ENCODE measurements at regions not wholly inside any gene's neighbourhood (a gene's known extent, or its start where the extent isn't known, plus 50 kb on each side); places are given as distances from the start of the nearest gene placed in this dataset.

DNA sequence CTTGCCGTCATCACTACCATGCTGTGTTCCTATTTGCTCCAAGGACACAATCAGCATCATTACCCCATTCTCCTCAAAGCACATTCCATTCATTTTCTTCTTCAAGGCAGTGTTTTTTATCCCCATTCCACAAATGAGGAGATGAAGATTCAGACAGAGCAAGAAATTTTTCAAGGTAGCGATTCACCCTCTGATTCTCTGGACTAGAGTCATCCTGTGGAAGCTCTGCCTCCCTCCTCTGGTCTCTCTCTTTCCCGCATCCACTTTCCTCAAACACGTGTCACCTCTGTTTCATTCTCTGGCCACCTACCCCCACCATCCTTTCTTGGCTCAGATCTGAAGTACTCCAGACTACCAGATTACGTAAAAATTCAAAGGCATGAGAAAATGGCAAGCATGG is 297.9 kb downstream of the SOX11 start:
- DNase-seq (ENCODE audit: low read depth) = no peak

DNA sequence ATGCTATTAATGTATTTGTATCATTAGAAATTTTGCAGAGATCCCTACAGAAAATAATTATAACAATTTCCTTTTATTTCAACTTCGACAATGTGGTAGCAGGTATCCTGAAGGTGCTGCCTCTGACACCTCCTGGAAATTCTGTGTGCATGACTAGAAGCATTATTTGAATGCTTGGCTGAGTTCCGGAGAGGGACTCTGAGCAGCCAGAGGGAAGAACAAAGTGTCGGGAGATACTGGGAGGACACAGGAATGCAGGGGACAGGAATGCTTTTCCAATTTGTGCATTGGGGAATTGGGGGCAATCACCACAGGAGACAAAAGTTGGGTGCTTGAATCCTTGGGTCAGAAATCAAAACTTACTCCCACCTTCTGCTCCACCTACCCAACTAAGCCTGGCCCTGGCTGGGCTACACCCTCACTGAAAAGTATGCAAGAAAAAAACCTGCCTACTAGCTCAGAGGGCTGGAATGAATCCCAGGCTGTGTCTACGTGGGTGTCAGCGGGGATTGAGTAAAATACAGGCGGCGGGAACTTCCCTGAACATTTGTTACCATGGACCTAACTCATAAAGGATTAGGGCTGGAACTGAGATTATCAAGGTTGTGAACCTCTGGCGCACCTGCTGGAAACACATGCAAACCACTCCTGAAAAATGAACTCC is 299.3 kb downstream of the SOX11 start:
- DNase-seq (ENCODE audit: low read depth) = no peak

DNA sequence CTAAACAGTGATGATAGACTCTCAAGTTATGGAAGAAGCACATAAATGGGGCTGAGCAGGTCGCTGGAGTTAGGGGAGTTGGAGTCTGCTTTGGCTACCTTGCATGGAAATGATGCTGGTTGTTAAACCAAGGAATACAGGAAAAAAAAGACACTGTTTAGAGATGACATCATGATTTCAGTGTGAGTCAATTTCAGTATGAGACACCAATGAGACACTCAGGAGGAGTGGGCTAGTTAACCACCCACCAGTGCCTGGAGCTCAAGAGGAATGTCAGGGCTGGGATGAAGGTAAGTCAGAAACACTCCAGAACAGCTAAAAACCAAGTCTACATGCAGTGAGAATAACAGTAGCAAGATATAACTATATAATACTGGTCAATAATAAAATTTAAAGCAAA is 303.6 kb downstream of the SOX11 start:
- no peak for DNase-seq (ENCODE audit: low read depth)

DNA sequence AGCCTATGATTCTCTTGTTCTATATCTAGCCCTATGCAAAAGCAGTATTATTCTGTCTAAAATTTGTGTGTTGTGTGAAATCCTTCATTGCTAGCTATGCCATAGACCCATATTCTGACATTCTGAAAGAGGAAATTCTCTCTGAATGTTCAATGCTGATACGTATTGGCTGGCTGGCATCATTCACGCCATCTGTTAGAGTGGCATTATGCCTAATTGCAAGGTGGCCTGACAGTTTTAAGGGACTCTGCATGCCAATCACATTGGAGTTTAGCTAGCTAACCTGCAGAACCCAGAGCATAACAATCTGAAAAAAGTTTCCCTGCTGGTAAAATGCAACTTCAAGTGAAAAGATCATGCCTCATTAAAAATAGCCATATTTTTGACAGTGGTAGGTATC is 316.0 kb downstream of the SOX11 start:
- no peak for DNase-seq (ENCODE audit: low read depth)

DNA sequence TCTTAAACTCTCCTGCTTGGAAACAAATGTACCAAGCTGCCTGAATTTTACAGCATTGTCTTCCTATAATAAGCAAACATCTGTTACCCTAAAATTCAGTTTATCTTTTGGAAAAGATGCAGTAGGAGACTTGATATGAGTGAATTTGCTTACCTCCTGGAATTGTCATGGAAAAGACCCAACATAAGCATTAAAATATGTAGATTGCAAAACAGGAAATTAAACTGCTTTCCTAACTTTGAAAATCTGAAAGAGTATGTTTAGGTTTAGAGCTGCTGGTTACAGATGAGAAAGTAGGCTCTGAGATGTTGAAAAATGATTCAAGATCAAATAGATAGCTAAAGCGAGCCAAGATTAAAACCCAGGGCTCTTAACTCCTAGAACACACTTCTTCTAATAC is 316.5 kb downstream of the SOX11 start:
- DNase-seq (ENCODE audit: low read depth) = no peak

DNA sequence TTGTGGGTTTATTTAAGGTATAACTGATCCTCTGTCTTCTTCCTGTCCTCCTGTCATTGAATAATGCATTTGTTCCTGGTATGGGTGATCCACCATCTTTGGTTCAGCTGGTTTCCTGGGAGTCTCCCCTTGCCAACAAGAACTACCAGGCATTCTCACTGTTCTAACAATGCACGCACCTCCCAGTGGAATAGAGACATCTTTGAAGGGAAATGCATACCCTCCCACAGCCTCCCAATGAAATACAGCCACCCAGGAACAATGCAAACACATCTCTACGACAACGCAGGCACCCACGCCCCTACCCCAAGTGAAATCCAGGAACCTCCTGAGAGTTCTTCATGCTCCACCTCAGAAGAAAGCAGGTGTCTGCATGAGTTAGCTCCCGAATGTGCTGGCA is 318.0 kb downstream of the SOX11 start:
- no peak for DNase-seq (ENCODE audit: low read depth)

DNA sequence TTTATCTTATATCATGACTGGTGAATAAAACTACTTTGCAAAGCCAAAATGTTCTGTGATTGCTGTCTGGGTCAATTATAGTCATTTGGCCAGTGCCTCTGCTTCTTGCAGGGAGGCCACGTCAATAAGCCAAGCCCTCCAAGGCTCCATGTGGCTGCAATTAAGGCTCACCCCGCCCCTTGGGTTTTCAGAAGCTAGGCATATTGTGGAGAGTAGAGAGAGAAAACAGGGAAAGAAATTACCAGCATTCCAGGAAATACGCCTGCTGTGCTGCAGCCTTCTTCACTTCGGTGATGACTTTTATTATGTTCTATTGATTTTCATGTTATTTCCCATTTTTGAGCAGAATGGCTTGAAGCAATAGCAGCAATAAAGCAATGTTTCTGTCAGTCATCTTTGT is 319.7 kb downstream of the SOX11 start:
- no peak for DNase-seq (ENCODE audit: low read depth)

DNA sequence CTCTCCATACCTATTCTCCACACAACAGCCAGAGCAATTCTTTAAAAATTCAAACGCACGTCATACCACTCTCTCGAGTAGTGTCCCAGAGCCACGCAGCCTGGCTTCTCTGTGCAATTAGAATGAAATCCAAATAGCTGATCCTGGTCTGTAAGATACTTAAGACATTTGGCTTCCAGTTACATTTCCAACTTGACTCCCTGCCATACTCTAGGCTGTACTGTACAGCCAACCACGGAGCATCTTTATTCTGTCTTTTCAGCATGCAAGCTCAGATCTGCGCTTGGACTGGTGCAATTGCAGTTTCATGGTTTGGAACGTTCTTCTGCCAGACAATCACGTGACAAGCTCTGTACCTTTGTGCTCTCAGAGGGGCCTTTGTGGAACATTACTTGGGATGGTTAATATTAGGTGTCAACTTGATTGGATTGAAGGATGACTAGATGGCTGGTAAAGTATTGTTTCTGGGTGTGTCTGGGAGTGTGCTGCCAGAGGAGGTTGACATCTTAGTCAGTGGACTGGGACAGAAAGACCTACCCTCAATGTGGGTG is 325.6 kb downstream of the SOX11 start:
- DNase-seq (ENCODE audit: low read depth) = no peak

DNA sequence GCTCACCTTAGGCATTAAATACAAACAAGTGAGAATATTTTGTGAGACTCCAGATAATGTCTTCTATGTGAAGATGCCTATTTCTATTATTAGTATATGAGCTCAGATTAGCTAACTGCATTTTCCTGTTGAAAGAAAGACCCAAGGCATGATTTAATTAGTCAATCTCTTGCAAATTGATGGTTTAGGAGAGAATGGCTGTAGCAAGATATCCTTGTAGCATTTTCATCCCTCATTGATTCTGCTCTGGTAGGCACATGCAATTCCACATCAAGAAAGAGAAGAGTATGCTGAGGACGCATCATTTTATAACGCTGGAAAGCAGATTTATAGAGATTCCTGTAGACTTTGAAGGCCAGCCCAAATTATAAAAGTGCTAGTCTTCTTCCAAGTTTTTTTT is 332.0 kb downstream of the SOX11 start:
- no peak for DNase-seq (ENCODE audit: low read depth)

DNA sequence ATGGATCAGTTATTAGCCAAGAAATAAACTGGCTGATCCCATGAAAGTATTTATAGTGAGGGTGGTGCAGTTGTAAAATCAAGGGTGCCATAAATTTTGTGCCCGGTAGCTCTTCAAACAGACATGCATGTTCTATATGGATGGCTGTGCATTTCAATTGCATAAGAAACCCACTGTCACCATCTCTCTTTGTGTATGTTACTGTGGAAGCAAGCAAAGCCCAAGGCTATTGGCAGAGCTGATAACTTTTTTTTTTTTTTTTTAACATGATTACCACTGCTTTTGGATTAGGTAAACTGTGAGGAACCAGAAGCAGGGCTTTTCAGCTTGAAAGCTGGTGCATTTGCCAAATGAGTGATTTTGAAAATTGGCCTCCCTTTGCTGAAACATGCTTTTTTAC is 332.6 kb downstream of the SOX11 start:
- DNase-seq (ENCODE audit: low read depth) = no peak

DNA sequence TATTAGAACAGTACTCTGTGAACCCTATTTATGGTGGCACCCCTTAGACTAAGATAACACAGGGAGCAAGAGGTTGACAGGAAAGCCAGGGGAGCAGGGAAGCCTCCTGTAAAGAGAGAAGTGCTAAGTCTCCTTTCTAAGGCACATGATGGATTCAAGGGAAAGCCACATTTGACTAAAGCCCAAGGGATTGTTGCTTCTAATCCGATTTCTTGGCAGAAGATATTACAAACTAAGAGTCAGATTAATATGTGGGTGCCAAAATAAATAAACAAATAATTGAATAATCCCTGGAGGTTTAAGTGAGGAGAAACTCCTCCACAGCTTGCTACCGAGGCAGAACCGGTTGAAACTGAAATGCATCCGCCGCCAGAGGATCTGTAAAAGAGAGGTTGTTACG is 333.2 kb downstream of the SOX11 start:
- no peak for DNase-seq (ENCODE audit: low read depth)

DNA sequence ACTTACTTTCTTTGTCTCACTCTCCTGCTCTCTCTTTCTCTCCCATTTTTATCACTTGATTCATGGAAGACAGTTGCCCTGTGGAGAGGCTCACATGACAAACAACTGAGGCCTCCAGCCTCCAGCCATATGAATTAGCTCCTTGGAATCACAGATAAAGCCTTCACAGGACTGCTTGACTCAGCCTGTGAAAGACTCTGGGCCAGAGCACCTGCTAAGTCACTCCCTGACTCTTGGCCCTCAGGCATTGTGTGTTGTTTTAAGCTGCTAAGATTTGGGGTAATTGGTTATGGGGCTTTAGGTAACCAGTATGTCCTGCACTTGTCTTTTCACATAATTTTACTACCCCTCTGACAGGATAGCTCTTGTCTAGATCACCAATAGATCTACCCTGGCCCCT is 334.9 kb downstream of the SOX11 start:
- no peak for DNase-seq (ENCODE audit: low read depth)

DNA sequence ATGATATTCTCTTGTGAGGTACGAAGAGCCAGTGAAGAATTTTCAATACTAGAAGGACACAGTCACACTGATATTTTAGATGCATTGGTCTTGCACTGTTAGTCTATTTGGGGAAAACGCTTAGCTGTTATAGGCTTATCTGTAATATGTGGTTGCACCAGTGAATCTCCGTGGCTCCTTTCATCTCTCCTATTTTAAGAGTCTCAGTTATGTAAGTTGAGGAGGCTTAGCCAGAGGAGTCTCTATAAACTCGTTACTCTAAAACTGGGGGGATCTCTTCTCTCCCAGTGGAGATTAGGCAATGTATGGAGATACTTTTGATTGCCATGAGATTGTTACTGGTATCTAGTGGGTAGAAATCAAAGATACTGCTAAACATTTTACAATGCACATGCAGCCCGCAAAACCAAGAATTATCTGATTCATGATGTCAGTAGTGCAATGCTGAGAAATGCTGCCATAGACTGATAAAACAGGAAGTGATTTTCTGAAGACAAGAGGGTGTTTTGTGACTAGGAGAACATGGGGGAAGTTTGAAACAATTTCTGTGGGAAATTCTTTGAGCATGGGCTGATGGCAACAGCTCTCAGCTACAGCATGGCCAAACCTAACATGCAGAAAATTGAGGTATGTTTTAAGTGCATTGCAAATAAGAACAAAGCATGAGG is 339.1 kb downstream of the SOX11 start:
- no peak for DNase-seq (ENCODE audit: low read depth)

DNA sequence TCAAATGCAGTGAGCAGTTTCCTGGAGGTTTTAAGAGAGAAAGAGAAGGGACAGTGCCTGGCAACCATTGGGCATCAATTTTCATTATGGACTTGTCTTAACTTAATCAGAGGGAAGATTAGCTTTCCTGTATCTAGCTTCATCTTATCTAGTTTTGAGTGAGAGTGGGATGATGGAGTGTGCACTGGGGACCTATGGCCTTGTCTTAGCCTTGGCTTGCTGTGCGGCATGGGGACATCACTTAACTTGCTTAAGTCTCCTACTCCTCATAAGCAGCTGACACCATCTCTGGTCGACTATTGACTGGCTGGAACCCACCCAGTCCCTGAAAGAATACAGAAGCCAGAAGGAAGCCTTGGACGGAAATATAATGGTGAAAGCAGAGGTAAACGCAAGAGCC is 344.0 kb downstream of the SOX11 start:
- DNase-seq (ENCODE audit: low read depth) = no peak

DNA sequence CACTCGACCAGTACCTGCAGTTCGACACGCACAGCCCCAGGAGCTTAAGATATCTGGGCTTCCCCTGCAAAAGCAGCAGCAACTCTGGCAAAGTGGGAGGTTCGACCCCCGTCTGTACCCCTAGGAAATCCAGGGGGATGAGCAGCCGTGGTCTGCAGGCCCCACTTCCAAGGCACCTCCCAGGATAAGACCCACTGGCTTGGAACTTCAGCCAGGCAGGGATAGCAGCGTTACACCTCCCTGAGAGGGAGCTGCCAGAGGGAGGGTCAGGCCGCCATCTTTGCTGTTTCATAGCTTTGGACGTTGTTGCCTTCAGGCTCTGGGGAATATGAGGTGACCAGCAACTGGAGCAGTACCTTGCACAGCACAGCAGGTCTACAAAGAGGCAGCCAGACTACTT is 351.1 kb downstream of the SOX11 start:
- no peak for DNase-seq (ENCODE audit: low read depth)

DNA sequence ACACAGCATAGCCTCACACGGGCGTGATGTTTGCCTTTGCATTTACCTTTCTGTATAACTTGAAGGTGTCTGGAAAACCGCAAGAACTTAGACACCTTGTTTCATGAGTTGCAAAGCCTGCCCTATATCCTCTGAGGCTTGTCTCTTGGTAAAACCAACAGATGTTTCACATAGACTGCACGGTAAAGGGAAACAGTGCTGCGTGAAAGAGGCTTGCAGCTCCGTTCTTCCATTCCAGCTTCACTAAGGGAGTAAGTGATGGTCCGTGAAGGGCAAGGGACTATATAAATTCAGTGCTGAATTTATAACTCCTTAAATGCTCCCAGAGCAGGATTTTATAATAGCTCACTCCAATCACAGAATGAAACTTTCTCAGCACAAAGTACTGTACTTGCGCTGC is 360.5 kb downstream of the SOX11 start:
- no peak for DNase-seq (ENCODE audit: low read depth)

DNA sequence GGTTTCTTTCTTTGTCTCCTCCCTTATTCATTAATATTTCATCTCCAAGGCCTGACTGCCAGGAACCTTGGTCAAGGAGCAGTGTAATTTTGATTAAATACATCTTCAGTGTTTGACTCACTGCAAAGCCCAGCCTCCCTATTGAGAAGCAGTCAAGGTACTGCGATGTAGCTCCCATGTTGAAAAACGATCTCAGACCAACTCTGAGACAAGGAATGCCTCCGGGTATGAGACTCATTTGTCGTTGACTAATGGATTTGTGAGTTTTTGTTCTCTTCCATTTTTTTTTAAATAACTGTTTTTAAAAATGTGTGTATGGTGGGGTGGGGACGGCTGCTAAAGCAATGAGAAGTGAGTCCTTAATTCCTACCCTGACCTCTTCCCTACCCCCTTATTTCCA is 361.6 kb downstream of the SOX11 start:
- no peak for DNase-seq (ENCODE audit: low read depth)

DNA sequence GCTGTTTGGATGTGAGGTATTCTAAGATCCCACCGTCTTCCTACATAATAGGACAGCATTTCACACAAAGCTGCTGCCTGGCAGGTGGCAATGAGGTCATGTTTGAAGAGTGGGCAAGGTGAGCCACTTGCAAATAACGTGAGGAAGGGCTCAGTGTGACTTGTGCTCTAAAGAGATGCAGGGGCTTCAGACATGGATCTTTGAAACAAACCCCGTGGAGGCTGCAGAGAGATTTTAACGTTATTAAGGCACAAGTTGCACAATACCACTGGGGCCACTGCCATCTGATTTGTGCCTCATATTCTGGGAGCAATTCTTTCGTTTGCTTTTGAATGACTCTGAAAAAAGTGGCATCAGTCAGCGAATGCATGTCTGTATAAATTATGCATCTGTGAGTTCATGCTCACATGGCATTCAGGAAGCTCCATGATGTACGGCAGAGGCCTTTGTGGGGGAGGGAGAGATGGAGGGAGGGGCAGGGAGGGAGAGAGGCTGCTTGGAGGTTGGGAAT is 362.0 kb downstream of the SOX11 start:
- DNase-seq (ENCODE audit: low read depth) = no peak

DNA sequence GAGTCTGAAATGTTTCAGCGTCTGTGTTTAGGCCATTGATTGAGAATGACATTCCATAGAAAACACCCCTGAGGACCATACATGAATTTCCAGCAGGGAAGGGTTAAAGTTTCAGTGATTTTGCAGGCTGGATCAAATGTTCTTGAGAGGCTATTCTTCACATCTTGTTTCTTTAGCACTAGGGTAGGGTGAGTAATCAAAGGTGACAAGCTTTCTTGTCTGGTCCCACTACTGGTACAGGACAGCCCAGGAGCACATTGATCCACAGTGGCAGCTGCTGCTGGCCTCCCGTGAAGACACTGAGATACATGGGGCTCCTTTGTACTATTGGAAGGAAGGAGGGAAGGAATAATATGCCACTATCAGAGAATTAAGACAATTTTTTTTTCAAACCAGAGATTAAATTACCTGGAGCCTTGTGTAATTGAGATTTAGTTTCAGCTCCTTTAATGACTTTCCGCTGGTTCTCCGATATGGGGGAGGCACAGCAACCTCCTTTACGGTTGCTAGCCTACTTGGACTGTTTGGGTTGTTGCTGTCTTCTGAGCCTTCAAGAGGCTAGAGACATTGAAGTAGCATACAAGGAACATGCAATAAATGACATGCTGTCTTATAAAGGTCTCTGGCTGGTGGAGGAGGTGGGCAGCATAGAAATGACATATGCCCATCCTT is 368.9 kb downstream of the SOX11 start:
- no peak for DNase-seq (ENCODE audit: low read depth)

DNA sequence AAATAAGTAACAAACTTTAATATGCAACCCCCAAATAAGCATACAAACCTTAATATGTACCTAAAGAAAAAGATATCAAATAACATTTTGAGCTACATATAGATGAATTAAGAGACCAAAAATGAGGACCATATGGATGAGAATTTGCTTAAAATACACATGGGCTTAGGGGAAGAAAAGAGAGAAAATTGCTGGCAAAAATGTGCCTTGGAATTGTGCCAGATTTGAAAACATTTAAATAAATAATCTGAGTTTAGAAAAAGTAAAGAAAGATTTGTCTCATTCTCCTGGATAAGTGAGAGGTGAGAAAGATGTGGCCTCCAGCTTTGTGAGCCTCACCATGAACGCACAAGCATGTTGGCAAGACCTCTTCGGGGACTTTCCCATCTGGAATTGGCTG is 372.6 kb downstream of the SOX11 start:
- DNase-seq (ENCODE audit: low read depth) = no peak

DNA sequence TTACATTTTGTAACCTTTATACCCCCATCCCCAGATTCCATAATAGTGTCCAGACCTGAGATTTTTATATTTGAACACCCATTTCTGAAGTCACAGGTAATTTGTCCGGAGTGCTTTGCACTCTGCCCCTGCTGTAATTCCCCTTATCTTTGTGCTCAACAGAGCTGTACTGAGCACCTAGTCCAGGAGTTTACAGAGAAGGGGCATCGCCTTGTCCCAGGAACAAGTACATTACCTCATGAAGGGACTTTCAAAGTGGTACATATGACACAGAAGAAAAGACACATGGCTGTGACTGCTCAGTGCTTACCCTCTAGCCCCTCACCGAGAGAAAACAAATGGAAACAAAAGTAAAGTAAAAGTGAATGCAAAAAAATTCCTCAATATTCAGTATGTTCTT is 373.5 kb downstream of the SOX11 start:
- DNase-seq (ENCODE audit: low read depth) = no peak

DNA sequence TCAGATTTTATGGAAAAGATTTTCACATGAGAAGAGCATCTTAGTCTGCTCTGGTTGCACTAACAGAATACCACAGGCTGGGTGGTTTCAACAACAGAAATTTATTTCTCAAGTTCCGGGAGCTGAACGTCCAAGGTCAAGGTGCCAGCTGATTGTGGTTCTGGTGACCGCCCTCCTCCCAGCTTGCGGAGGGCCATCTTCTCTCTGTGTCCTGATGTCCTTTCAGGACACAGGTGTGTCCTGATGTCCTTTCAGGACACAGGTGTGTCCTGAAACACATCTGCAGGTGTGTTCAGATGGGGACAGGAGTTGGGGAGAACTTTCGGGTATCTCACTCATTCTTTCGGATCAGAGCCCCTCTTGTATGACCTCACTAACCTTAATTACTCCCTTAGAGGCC is 374.9 kb downstream of the SOX11 start:
- DNase-seq (ENCODE audit: low read depth) = no peak

DNA sequence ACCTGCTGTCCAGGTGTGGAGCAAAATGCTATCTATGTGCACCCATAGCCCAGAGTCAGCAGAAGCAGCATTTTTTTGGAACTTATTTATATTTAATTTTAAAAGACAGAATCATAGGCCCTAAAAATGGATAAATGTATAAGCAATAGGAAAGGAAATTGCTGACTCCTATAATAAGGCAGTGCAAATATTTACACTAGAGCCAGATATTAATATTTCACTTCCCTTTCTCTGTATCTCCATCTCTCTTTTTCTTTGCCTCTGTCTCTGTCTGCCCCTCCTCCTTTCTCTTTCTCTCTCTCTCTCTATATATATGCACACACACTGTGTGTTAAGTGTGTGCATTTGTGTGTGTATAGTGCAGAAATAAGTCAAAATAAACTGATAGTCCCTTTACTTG is 375.6 kb downstream of the SOX11 start:
- no peak for DNase-seq (ENCODE audit: low read depth)
